Brain microvascular endothelial cell (primary cell): ENCODE measurements at regions not wholly inside any gene's neighbourhood (a gene's known extent, or its start where the extent isn't known, plus 50 kb on each side); places are given as distances from the start of the nearest gene placed in this dataset.

Experiments
- DNase-seq: peaks from one replicate; pipeline ENCODE4 v3.0.0-alpha.2; 2020
- H3K27ac ChIP-seq: fragments of 250-450 bp; sonication (Bioruptor Pico); 2 replicates; pipeline ENCODE4 v1.5.1; 2020; ENCODE audit warnings: mild to moderate bottlenecking, moderate library complexity
- H3K27me3 ChIP-seq: fragments of 250-450 bp; sonication (Bioruptor Pico); replicated peaks from 2 replicates; pipeline ENCODE4 v1.5.1; 2020; ENCODE audit warnings: mild to moderate bottlenecking
- H3K36me3 ChIP-seq: fragments of 250-450 bp; sonication (Bioruptor Pico); replicated peaks from 2 replicates; pipeline ENCODE4 v1.5.1; 2020; ENCODE audit warnings: mild to moderate bottlenecking
- H3K4me3 ChIP-seq: 2 replicates; pipeline ENCODE4 v1.5.1; 2011; ENCODE audit warnings: low read depth, mild to moderate bottlenecking, control low read depth, low read length, moderate library complexity
- CTCF ChIP-seq: IDR thresholded peaks from 2 replicates; pipeline ENCODE4 v1.5.1; 2011; ENCODE audit warnings: low read depth, mild to moderate bottlenecking, moderate library complexity, low read length, control low read depth, inconsistent platforms; ENCODE audit errors: missing control alignments
- in situ Hi-C: cut with HindIII; loops from 2 replicates; pipeline ENCODE4 v1.10.0; 2017; ENCODE audit warnings: low sequenced_read_pairs, low pct_ligation_motif_present

- in situ Hi-C loops, result no loop called here
- no peaks in the 10 kb centered on the region for H3K27me3 ChIP-seq
- DNase-seq, result no peak
- no peak for TF ChIP-seq CTCF
- H3K36me3 ChIP-seq, result no peaks in the 10 kb centered on the region
- no peak overlapping the region for H3K4me3 ChIP-seq
- no peak overlapping the region for H3K27ac ChIP-seq
These were observed 84.9 kb upstream of the CEP78 start for GRCh38 chr9:78150983-78151356.

- no peaks in the 10 kb centered on the region for H3K36me3 ChIP-seq
- DNase-seq, result no peak
- in situ Hi-C loops, result no loop called here
- no peak overlapping the region for H3K4me3 ChIP-seq
- no peaks in the 10 kb centered on the region for H3K27me3 ChIP-seq
- H3K27ac ChIP-seq, result no peak overlapping the region
- TF ChIP-seq CTCF, result no peak
These were observed 85.4 kb upstream of the CEP78 start for GRCh38 chr9:78150312-78150982.

- TF ChIP-seq CTCF, result no peak
- DNase-seq, result no peak
- Histone ChIP-seq H3K27ac (no peak overlapping the region), H3K36me3 (no peaks in the 10 kb centered on the region), H3K4me3 (no peak overlapping the region), H3K27me3 (no peaks in the 10 kb centered on the region)
- in situ Hi-C loops, result no loop called here
These were observed 86.1 kb upstream of the CEP78 start for GRCh38 chr9:78149702-78150291.

GRCh38 chr9:78146241-78146640 lies 89.6 kb upstream of the CEP78 start:
- TF ChIP-seq CTCF, result no peak
- no peak for DNase-seq
- Histone ChIP-seq H3K27me3 (no peaks in the 10 kb centered on the region), H3K4me3 (no peak overlapping the region), H3K36me3 (no peaks in the 10 kb centered on the region), H3K27ac (no peak overlapping the region)
- in situ Hi-C loops, result no loop called here

GRCh38 chr9:78144663-78145377 lies 91.1 kb upstream of the CEP78 start:
- no peaks in the 10 kb centered on the region for H3K27me3 ChIP-seq
- H3K36me3 ChIP-seq, result no peaks in the 10 kb centered on the region
- DNase-seq, result no peak
- in situ Hi-C loops, result no loop called here
- no peak overlapping the region for H3K4me3 ChIP-seq
- H3K27ac ChIP-seq, result no peak overlapping the region
- no peak for TF ChIP-seq CTCF
